ENCODE measurements at regions not wholly inside any gene's neighbourhood (a gene's known extent, or its start where the extent isn't known, plus 50 kb on each side); places are given as distances from the start of the nearest gene placed in this dataset.
"Not testable (repeated sequence)": the region's sequence is repeated elsewhere in the genome, so short reads cannot be mapped to it uniquely, and the experiment has no call there.

GRCh38 chr7:84879570-84880325, 307.1 kb downstream of the SEMA3D start:
- 71% methylated on average over 3 of the region's 3 CpGs for WGBS
- H3K9me3 ChIP-seq (ENCODE audit: control insufficient read depth, low read length) = no peaks in the 10 kb centered on the region
- no peak overlapping the region for H3K27ac ChIP-seq (ENCODE audit: low read length)
- no peaks in the 10 kb centered on the region for H3K4me1 ChIP-seq (ENCODE audit: control insufficient read depth, insufficient read depth, low read length)
- DNase-seq (no peak), ATAC-seq (no peak)
- intact Hi-C loops (cut with DNase I) = no loop called here
- H3K27me3 ChIP-seq (ENCODE audit: control insufficient read depth, insufficient read depth) = no peaks in the 10 kb centered on the region
- no peak overlapping the region for H3K4me3 ChIP-seq (ENCODE audit: low read length)

DNA sequence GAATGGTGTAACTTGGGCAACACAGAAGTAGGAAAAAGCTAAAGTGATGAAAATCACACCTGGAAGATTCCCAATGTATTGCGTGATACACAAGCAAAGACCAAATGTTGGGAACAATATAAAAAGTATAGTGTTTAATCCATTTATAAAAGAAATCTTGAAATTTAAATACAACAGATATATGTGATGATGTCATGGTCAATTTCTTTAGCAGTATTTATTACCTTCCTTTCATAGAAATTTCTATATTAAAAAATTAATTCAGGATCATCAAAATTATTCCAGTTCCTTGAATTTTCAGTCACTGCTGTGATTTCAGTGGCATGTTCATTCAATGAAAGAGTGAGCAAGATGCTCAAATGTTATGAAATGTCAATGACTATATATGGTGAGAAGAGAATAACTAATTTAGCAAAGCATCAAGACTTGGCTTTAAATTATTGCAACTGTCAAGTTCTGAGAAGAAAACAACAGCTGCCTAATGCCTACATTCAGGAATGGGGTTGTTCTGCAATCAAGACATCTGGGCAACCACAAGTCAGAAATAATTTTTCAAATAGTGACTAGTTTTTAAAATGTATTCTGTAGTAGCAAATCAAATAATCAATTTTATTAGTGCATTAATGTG, 308.8 kb downstream of the SEMA3D start:
- WGBS = 97% methylated on average over 1 of the region's 1 CpG
- H3K27me3 ChIP-seq (ENCODE audit: control insufficient read depth, insufficient read depth) = no peaks in the 10 kb centered on the region
- intact Hi-C loops (cut with DNase I) = no loop called here
- DNase-seq = no peak
- H3K4me3 ChIP-seq (ENCODE audit: low read length) = no peak overlapping the region
- H3K9me3 ChIP-seq (ENCODE audit: control insufficient read depth, low read length) = no peaks in the 10 kb centered on the region
- ATAC-seq = no peak
- no peaks in the 10 kb centered on the region for H3K4me1 ChIP-seq (ENCODE audit: control insufficient read depth, insufficient read depth, low read length)
- H3K27ac ChIP-seq (ENCODE audit: low read length) = no peak overlapping the region

DNA sequence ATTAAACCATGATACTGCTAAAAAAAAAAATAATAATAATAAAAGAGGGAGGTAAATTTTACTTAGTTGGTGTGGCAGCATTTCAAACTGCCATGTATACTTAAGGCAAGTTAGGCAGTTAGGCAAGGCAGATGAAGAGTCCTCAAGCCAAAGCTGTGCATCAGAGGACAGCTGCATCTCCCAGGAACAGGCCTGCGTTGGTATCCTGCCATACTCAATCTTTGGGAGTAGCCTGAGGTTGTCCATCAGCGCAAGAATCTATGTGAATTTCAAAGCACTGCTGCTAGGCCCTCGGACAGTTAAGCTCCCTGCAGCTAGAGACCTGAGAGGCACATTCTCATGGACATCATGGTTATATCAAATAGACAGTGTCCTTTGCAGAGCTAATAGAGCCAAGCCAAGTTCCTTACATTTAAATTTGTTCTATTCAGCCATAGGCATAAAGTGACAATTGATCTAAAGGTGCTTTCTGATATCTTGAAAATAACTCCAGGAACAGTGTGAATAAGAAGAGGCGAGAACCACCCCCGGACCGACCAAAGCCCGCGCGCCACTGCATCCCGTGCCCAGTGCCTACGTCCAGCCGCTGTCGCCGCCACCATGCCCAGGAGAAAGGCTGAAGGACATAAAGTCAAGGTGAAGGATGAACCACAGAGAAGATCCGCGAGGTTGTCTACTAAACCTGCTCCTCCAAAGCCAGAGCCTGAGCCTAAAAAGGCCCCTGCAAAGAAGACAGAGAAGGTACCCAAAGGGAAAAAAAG, 310.6 kb downstream of the SEMA3D start:
- Histone ChIP-seq H3K4me3 (ENCODE audit: low read length) (no peak overlapping the region), H3K4me1 (ENCODE audit: control insufficient read depth, insufficient read depth, low read length) (no peaks in the 10 kb centered on the region), H3K27ac (ENCODE audit: low read length) (no peak overlapping the region), H3K9me3 (ENCODE audit: control insufficient read depth, low read length) (no peaks in the 10 kb centered on the region), H3K27me3 (ENCODE audit: control insufficient read depth, insufficient read depth) (no peaks in the 10 kb centered on the region)
- ATAC-seq = no peak
- WGBS = 95% methylated on average over 16 of the region's 16 CpGs
- DNase-seq = no peak
- intact Hi-C loops (cut with DNase I) = no loop called here

- Histone ChIP-seq H3K4me3 (ENCODE audit: low read length) (no peak overlapping the region), H3K27ac (ENCODE audit: low read length) (no peak overlapping the region), H3K4me1 (ENCODE audit: control insufficient read depth, insufficient read depth, low read length) (no peaks in the 10 kb centered on the region), H3K27me3 (ENCODE audit: control insufficient read depth, insufficient read depth) (no peaks in the 10 kb centered on the region), H3K9me3 (ENCODE audit: control insufficient read depth, low read length) (no peaks in the 10 kb centered on the region)
- DNase-seq = no peak
- intact Hi-C loops (cut with DNase I) = no loop called here
- WGBS = 89% methylated on average over 1 of the region's 1 CpG
- ATAC-seq = no peak
These were observed 321.3 kb downstream of the SEMA3D start for GRCh38 chr7:84865560-84865959.

- no peak for DNase-seq
- Histone ChIP-seq H3K9me3 (ENCODE audit: control insufficient read depth, low read length) (no peaks in the 10 kb centered on the region), H3K4me3 (ENCODE audit: low read length) (no peak overlapping the region), H3K27me3 (ENCODE audit: control insufficient read depth, insufficient read depth) (no peaks in the 10 kb centered on the region), H3K27ac (ENCODE audit: low read length) (no peak overlapping the region), H3K4me1 (ENCODE audit: control insufficient read depth, insufficient read depth, low read length) (no peaks in the 10 kb centered on the region)
- intact Hi-C loops (cut with DNase I) = no loop called here
- no peak for ATAC-seq
- 87% methylated on average over 3 of the region's 3 CpGs for WGBS
These were observed 329.5 kb downstream of the SEMA3D start for GRCh38 chr7:84857336-84857735.

- Histone ChIP-seq H3K4me1 (ENCODE audit: control insufficient read depth, insufficient read depth, low read length) (no peaks in the 10 kb centered on the region), H3K27me3 (ENCODE audit: control insufficient read depth, insufficient read depth) (no peaks in the 10 kb centered on the region), H3K9me3 (ENCODE audit: control insufficient read depth, low read length) (no peaks in the 10 kb centered on the region), H3K4me3 (ENCODE audit: low read length) (no peak overlapping the region), H3K27ac (ENCODE audit: low read length) (no peak overlapping the region)
- intact Hi-C loops (cut with DNase I) = no loop called here
- no peak for ATAC-seq
- DNase-seq = no peak
These were observed 331.1 kb downstream of the SEMA3D start for GRCh38 chr7:84855758-84856157.

GRCh38 chr7:84848974-84849372, 337.9 kb downstream of the SEMA3D start:
- H3K27ac ChIP-seq (ENCODE audit: low read length); H3K4me1 ChIP-seq (ENCODE audit: control insufficient read depth, insufficient read depth, low read length); H3K27me3 ChIP-seq (ENCODE audit: control insufficient read depth, insufficient read depth); H3K9me3 ChIP-seq (ENCODE audit: control insufficient read depth, low read length); ATAC-seq; intact Hi-C loops (cut with DNase I); DNase-seq; H3K4me3 ChIP-seq (ENCODE audit: low read length): not testable (repeated sequence)

GRCh38 chr7:84848219-84848973, 338.5 kb downstream of the SEMA3D start:
- ATAC-seq (no peak), DNase-seq (no peak)
- no peaks in the 10 kb centered on the region for H3K4me1 ChIP-seq (ENCODE audit: control insufficient read depth, insufficient read depth, low read length)
- no peak overlapping the region for H3K27ac ChIP-seq (ENCODE audit: low read length)
- H3K4me3 ChIP-seq (ENCODE audit: low read length) = no peak overlapping the region
- H3K27me3 ChIP-seq (ENCODE audit: control insufficient read depth, insufficient read depth) = no peaks in the 10 kb centered on the region
- no peaks in the 10 kb centered on the region for H3K9me3 ChIP-seq (ENCODE audit: control insufficient read depth, low read length)
- intact Hi-C loops (cut with DNase I) = no loop called here

- Histone ChIP-seq H3K4me1 (ENCODE audit: control insufficient read depth, insufficient read depth, low read length) (no peaks in the 10 kb centered on the region), H3K4me3 (ENCODE audit: low read length) (no peak overlapping the region), H3K27me3 (ENCODE audit: control insufficient read depth, insufficient read depth) (no peaks in the 10 kb centered on the region), H3K27ac (ENCODE audit: low read length) (no peak overlapping the region), H3K9me3 (ENCODE audit: control insufficient read depth, low read length) (no peaks in the 10 kb centered on the region)
- intact Hi-C loops (cut with DNase I) = no loop called here
- ATAC-seq (no peak), DNase-seq (peak in 1 of 3 donors; percentile 0)
- WGBS = 37% methylated on average over 3 of the region's 3 CpGs
These were observed 339.1 kb downstream of the SEMA3D start for GRCh38 chr7:84847790-84848189.

DNA sequence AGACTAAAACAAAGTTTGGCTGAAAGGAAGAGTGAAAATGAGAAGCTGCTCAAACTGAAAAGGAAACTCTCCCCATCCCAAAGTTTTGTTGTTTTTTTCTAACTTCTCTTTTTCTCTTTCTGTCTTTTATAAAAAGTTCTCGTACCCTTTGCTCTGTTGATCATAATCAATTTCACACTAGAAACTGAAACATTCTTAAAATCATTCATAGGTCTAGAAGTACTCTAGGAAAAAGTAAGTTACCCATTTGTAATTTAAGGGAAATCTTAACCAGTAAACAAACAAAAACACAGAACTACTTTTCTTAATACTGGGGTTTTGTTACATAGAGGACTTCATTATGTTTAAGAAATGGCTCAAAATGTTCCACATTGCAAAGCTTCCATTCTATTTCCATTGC, 339.8 kb downstream of the SEMA3D start:
- H3K9me3 ChIP-seq (ENCODE audit: control insufficient read depth, low read length) = no peaks in the 10 kb centered on the region
- H3K4me1 ChIP-seq (ENCODE audit: control insufficient read depth, insufficient read depth, low read length) = no peaks in the 10 kb centered on the region
- no peaks in the 10 kb centered on the region for H3K27me3 ChIP-seq (ENCODE audit: control insufficient read depth, insufficient read depth)
- WGBS = 79% methylated on average over 1 of the region's 1 CpG
- ATAC-seq (no peak), DNase-seq (no peak)
- intact Hi-C loops (cut with DNase I) = no loop called here
- H3K4me3 ChIP-seq (ENCODE audit: low read length) = no peak overlapping the region
- H3K27ac ChIP-seq (ENCODE audit: low read length) = no peak overlapping the region

DNA sequence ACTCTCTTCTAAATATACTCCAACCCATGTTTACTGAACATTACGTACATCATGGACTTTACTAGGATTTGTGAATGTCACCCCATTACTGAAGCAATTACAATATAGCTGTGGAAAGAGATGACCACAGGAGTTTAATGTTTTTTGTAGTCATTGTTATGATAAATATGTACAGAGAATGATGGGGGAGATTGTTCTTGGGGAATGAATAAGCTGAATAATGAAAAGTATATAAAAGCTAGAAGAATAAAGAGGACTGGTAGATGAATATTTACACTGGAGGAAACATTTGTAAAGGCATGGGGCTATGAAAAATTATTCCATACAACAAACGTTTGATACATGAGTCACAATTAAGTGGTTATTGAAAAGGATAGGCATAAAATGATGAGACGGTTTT, 340.9 kb downstream of the SEMA3D start:
- Histone ChIP-seq H3K27me3 (ENCODE audit: control insufficient read depth, insufficient read depth) (no peaks in the 10 kb centered on the region), H3K4me1 (ENCODE audit: control insufficient read depth, insufficient read depth, low read length) (no peaks in the 10 kb centered on the region), H3K27ac (ENCODE audit: low read length) (no peak overlapping the region), H3K9me3 (ENCODE audit: control insufficient read depth, low read length) (no peaks in the 10 kb centered on the region), H3K4me3 (ENCODE audit: low read length) (no peak overlapping the region)
- 88% methylated on average over 3 of the region's 3 CpGs for WGBS
- intact Hi-C loops (cut with DNase I) = no loop called here
- ATAC-seq (no peak), DNase-seq (no peak)

All from right cardiac atrium (tissue), 5 donors.